ENCODE measurements at regions not wholly inside any gene's neighbourhood (a gene's known extent, or its start where the extent isn't known, plus 50 kb on each side); places are given as distances from the start of the nearest gene placed in this dataset.

DNA sequence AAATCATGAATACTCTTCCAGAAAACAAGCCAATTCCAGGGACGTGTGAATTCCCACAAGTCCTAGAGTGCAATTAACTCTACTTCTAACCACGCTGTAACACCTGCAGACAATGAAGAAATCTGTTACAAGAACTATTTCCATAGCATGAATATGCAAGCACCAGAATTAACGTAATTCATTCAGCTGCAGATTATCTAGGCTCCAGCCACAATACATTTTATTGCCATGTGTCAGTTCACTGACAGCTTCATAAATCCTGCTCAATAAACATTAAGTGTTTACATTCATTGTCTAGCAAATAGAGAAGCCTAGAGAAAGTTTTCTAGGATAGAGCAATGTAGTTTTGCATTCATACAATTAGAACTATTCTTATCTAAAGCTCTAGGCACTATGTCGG, 1348.5 kb downstream of the GRIK2 start:
- no peak for FAIRE-seq
- no peaks in the 10 kb centered on the region for H3K79me2 ChIP-seq (ENCODE audit: control insufficient read depth, insufficient read depth, low read length)

More for the DNA sequence above, 1348.5 kb downstream of the GRIK2 start:
- H3K4me3 ChIP-seq (replicated peaks in 1 of 3; ENCODE audit: insufficient read depth in 1 of 3, low read depth in 1 of 3, low read length in 3 of 3) = no peak overlapping the region
- TF ChIP-seq EZH2 (IDR thresholded peaks at IDR 0.05; ENCODE audit: borderline replicate concordance, low read depth, low read length, severe bottlenecking) (no peak), CTCF (IDR thresholded peaks at IDR 0.05; ENCODE audit: extremely low read depth in 1 of 2, insufficient read depth in 1 of 2, low read depth in 1 of 2, low read length in 2 of 2) (no peak), POLR2A (IDR thresholded peaks at IDR 0.05; ENCODE audit: low read depth, low read length) (no peak), POLR2AphosphoS5 (IDR thresholded peaks at IDR 0.05; ENCODE audit: insufficient read depth, low read depth, low read length) (no peak), FOS (IDR thresholded peaks at IDR 0.05; ENCODE audit: borderline replicate concordance, insufficient read depth, low read length) (no peak), MYC (IDR thresholded peaks at IDR 0.05; ENCODE audit: low read depth, low read length) (no peak), GATA2 (IDR thresholded peaks at IDR 0.05; ENCODE audit: insufficient read depth, insufficient read length, low read depth, low read length) (no peak), JUN (IDR thresholded peaks at IDR 0.05; ENCODE audit: borderline replicate concordance, insufficient read depth, insufficient read length, low read depth) (no peak)
- TF ChIP-seq, protein P1, sequence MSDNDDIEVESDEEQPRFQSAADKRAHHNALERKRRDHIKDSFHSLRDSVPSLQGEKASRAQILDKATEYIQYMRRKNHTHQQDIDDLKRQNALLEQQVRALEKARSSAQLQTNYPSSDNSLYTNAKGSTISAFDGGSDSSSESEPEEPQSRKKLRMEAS (IDR thresholded peaks at IDR 0.05; ENCODE audit: insufficient read depth, insufficient read length) = no peak
- dilution Hi-C loops (cut with MboI; ENCODE audit: extremely low pct_ligation_motif_present, low sequenced_read_pairs) (no loop called here), intact Hi-C loops (cut with micrococcal nuclease) (no loop called here)
- no peak overlapping the region for H3K4me2 ChIP-seq (ENCODE audit: insufficient read depth, low read length)
- no peak overlapping the region for H3K9ac ChIP-seq (replicated peaks; ENCODE audit: extremely low read depth, insufficient read depth, low read length)
- H4K20me1 ChIP-seq (replicated peaks; ENCODE audit: control insufficient read depth, extremely low read depth, insufficient read depth, low read length) = no peaks in the 10 kb centered on the region
- no peaks in the 10 kb centered on the region for H3K36me3 ChIP-seq (ENCODE audit: control insufficient read depth in 2 of 2, extremely low read depth in 1 of 2, insufficient read depth in 2 of 2, low read length in 2 of 2)
- H3K4me1 ChIP-seq (ENCODE audit: control insufficient read depth, extremely low read depth, insufficient read depth, low read length) = no peaks in the 10 kb centered on the region
- no peak overlapping the region for H2AFZ ChIP-seq (ENCODE audit: low read depth, low read length)
- no peak for DNase-seq (ENCODE audit: low read depth, low spot score)
- H3K9me1 ChIP-seq (replicated peaks; ENCODE audit: control insufficient read depth, extremely low read depth, insufficient read depth, low read length) = no peaks in the 10 kb centered on the region
- H3K27ac ChIP-seq (ENCODE audit: insufficient read depth, low read depth, low read length) = no peak overlapping the region
- CTCF ChIA-PET = no interaction called here
- no TSS peak for BruUV-seq (replicated peaks)
- POLR2A ChIA-PET = no interaction called here
- no peaks in the 10 kb centered on the region for H3K27me3 ChIP-seq (ENCODE audit: control insufficient read depth in 2 of 2, insufficient read depth in 2 of 2, low read length in 2 of 2)
- no peaks in the 10 kb centered on the region for H3K9me3 ChIP-seq (replicated peaks; ENCODE audit: control insufficient read depth, insufficient read depth, low read length)

Data from endothelial cell of umbilical vein (primary cell).